ENCODE measurements at regions not wholly inside any gene's neighbourhood (a gene's known extent, or its start where the extent isn't known, plus 50 kb on each side); places are given as distances from the start of the nearest gene placed in this dataset.

DNA sequence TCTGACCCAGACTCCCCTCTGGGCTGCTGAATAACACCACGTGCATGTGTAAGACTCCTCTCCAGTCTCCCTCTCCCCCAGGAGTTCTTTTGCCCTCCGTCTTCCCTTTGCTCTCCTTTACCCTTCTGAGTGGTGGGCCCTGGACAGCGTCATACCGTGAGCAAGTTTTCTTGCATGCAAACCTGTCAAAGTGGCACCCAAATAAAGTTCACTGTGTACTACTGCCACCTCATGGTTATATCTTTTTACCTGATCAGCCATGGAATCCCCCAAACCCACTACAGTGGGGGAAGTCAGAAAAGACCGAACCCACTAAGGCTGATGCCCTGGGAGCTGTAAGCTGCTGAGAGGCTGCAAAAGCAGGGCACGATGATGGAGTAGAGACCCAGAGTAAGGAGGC lies 131.1 kb upstream of the VRK1 start:
- Histone ChIP-seq H3K4me1 (ENCODE audit: control insufficient read depth in 3 of 3, insufficient read depth in 2 of 3, low read depth in 1 of 3, low read length in 2 of 3) (peaks cover 0 to 20% (median 0%) of the 10 kb centered on the region in 3 donors), H3K36me3 (ENCODE audit: control insufficient read depth in 3 of 3, insufficient read depth in 2 of 3, low read depth in 1 of 3, low read length in 3 of 3) (no peaks in the 10 kb centered on the region), H3K27ac (ENCODE audit: low read depth in 1 of 3, low read length in 2 of 3) (no peak overlapping the region), H3K27me3 (ENCODE audit: control insufficient read depth in 3 of 3, insufficient read depth in 3 of 3, low read length in 3 of 3) (peaks cover 0 to 6% (median 0%) of the 10 kb centered on the region in 3 donors), H3K4me3 (ENCODE audit: low read depth in 1 of 3, low read length in 3 of 3) (no peak overlapping the region), H3K9me3 (ENCODE audit: control insufficient read depth in 2 of 2, insufficient read depth in 1 of 2, low read depth in 1 of 2, low read length in 1 of 2) (peaks cover 0 to 23% of the 10 kb centered on the region in 2 donors)
- 64 to 73% (median 71%) methylated on average over 6 of the region's 6 CpGs for WGBS, 3 donors
- no peak for FAIRE-seq
- DNase-seq: peak in 1 of 2 donors; percentile 8

DNA sequence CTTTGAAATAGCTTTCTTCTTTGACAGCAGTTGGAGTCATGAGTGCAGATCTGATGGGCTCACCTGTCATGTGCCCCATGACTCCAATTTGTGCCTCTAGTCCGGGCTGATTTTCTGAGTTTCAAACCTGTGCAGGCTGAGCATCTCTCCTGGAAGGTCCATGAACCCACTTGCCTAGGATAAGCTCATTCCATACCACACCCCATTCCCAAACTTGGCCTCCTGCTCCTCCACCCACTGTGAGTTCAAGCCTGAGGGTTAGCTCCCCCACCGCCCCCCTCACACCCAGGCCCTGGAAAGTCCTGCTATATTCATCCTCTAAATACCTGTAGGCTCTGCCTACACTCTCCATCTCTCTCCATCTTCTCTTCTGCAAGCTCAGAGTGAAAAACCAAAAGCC lies 126.8 kb upstream of the VRK1 start:
- DNase-seq (no peak), FAIRE-seq (no peak)
- H3K4me1 ChIP-seq (ENCODE audit: control insufficient read depth in 3 of 3, insufficient read depth in 2 of 3, low read depth in 1 of 3, low read length in 2 of 3): no peaks in the 10 kb centered on the region

DNA sequence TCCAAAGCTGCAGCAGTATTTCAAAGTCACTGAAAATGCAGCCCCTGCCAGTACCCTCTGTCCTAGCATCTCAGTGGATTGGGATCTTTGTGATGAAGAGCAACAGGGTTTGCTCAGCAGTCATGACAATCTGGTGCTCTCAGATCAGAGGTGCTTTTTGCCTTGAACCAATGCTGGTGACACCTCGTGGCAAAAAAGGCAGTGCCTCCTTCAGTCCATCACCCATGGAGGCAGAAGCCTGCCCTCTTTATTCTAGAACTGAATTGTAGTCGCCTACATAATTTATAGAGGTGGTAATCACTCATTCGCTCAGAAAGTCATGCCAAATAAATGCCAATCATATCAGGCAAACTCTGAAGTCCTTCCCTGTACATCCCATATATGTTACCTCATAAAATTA lies 126.0 kb upstream of the VRK1 start:
- no peak overlapping the region for H3K4me3 ChIP-seq (ENCODE audit: low read depth in 1 of 3, low read length in 3 of 3)
- H3K36me3 ChIP-seq (ENCODE audit: control insufficient read depth in 3 of 3, insufficient read depth in 2 of 3, low read depth in 1 of 3, low read length in 3 of 3): no peaks in the 10 kb centered on the region
- DNase-seq (no peak), FAIRE-seq (no peak)
- WGBS, 3 donors: 35 to 64% (median 40%) methylated on average over 3 of the region's 3 CpGs
- no peaks in the 10 kb centered on the region for H3K9me3 ChIP-seq (ENCODE audit: control insufficient read depth in 2 of 2, insufficient read depth in 1 of 2, low read depth in 1 of 2, low read length in 1 of 2)
- peaks cover 0 to 4% (median 0%) of the 10 kb centered on the region in 3 donors for H3K27me3 ChIP-seq (ENCODE audit: control insufficient read depth in 3 of 3, insufficient read depth in 3 of 3, low read length in 3 of 3)
- H3K4me1 ChIP-seq (ENCODE audit: control insufficient read depth in 3 of 3, insufficient read depth in 2 of 3, low read depth in 1 of 3, low read length in 2 of 3): no peaks in the 10 kb centered on the region
- no peak overlapping the region for H3K27ac ChIP-seq (ENCODE audit: low read depth in 1 of 3, low read length in 2 of 3)

More for the DNA sequence above, 126.8 kb upstream of the VRK1 start:
- peaks cover 0 to 4% (median 0%) of the 10 kb centered on the region in 3 donors for H3K27me3 ChIP-seq (ENCODE audit: control insufficient read depth in 3 of 3, insufficient read depth in 3 of 3, low read length in 3 of 3)
- no peak overlapping the region for H3K4me3 ChIP-seq (ENCODE audit: low read depth in 1 of 3, low read length in 3 of 3)
- no peaks in the 10 kb centered on the region for H3K36me3 ChIP-seq (ENCODE audit: control insufficient read depth in 3 of 3, insufficient read depth in 2 of 3, low read depth in 1 of 3, low read length in 3 of 3)
- H3K27ac ChIP-seq (ENCODE audit: low read depth in 1 of 3, low read length in 2 of 3): no peak overlapping the region
- WGBS, 3 donors: 70 to 86% (median 78%) methylated on average over 2 of the region's 2 CpGs
- H3K9me3 ChIP-seq (ENCODE audit: control insufficient read depth in 2 of 2, insufficient read depth in 1 of 2, low read depth in 1 of 2, low read length in 1 of 2): peaks cover 0 to 8% of the 10 kb centered on the region in 2 donors

DNA sequence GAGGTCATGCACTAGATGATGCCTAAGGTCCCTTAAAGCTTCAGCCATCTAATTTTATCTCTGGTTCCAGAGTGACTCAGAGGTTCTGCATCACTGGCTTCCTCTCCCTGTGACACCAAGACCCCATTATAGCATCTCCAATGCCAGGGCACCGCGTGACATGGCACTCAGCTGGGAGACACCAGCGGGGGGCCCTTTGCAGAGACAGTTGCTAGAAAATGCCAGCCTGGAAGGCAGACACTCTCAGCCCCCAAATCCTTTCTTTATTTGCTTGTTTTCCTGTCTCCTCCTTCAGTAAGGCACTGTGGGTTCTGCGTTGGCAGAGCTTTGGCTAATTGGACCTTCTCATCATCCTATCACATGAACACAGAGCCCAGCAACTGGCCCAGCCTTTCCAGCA lies 123.5 kb upstream of the VRK1 start:
- Histone ChIP-seq H3K27ac (ENCODE audit: low read depth in 1 of 3, low read length in 2 of 3) (no peak overlapping the region), H3K4me1 (ENCODE audit: control insufficient read depth in 3 of 3, insufficient read depth in 2 of 3, low read depth in 1 of 3, low read length in 2 of 3) (no peaks in the 10 kb centered on the region), H3K9me3 (ENCODE audit: control insufficient read depth in 2 of 2, insufficient read depth in 1 of 2, low read depth in 1 of 2, low read length in 1 of 2) (peaks cover 0 to 6% of the 10 kb centered on the region in 2 donors), H3K4me3 (ENCODE audit: low read depth in 1 of 3, low read length in 3 of 3) (no peak overlapping the region), H3K36me3 (ENCODE audit: control insufficient read depth in 3 of 3, insufficient read depth in 2 of 3, low read depth in 1 of 3, low read length in 3 of 3) (no peaks in the 10 kb centered on the region), H3K27me3 (ENCODE audit: control insufficient read depth in 3 of 3, insufficient read depth in 3 of 3, low read length in 3 of 3) (peaks cover 0 to 4% (median 2%) of the 10 kb centered on the region in 3 donors)
- 89 to 92% (median 91%) methylated on average over 4 of the region's 4 CpGs for WGBS, 3 donors
- DNase-seq (no peak), FAIRE-seq (no peak)

DNA sequence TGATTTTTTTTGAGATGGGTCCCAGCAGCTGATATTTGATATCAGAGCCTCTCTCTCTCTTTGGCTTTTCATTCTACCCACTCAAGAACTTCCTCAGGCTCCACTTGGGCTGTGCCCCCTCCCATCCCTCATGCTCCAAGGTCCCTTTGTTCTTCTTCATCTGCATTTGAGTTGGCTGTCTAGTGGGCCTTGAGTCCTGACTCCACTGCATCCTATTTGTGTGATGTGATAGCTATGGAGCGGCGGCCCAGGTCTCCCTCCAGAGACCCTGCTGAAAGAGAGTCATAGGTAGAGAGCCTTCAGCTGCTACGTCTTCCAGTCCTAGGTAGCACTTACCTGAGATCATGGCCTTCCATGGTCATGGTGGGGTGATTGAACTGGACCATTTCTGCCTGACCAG lies 123.1 kb upstream of the VRK1 start:
- WGBS, 3 donors: 84 to 93% (median 91%) methylated on average over 3 of the region's 3 CpGs
- no peak overlapping the region for H3K27ac ChIP-seq (ENCODE audit: low read depth in 1 of 3, low read length in 2 of 3)
- FAIRE-seq: no peak

DNA sequence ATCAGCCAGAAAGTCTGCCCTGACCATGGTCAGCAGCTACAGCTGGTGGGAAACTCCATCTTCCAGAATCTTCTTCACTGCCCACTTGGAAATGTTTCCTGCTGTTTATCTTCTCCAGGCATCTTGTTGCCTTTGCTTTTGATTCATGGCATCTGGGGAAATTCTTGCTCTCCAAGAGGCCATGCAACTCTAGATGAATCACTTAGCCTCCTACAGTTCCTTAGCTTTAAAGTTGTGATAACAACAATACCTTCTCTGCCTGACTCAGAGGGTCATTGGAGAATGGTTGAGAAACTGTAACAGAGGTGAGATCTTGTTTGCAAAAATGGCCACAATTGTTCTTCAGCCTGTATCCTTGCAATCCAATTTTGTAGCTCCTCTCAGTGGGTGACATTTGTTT lies 121.0 kb upstream of the VRK1 start:
- H3K4me3 ChIP-seq (ENCODE audit: low read depth in 1 of 3, low read length in 3 of 3): no peak overlapping the region
- no peaks in the 10 kb centered on the region for H3K36me3 ChIP-seq (ENCODE audit: control insufficient read depth in 3 of 3, insufficient read depth in 2 of 3, low read depth in 1 of 3, low read length in 3 of 3)
- FAIRE-seq: no peak
- peaks cover 0 to 6% of the 10 kb centered on the region in 2 donors for H3K9me3 ChIP-seq (ENCODE audit: control insufficient read depth in 2 of 2, insufficient read depth in 1 of 2, low read depth in 1 of 2, low read length in 1 of 2)
- no peak overlapping the region for H3K27ac ChIP-seq (ENCODE audit: low read depth in 1 of 3, low read length in 2 of 3)
- DNase-seq: no peak
- no peaks in the 10 kb centered on the region for H3K4me1 ChIP-seq (ENCODE audit: control insufficient read depth in 3 of 3, insufficient read depth in 2 of 3, low read depth in 1 of 3, low read length in 2 of 3)
- H3K27me3 ChIP-seq (ENCODE audit: control insufficient read depth in 3 of 3, insufficient read depth in 3 of 3, low read length in 3 of 3): peaks cover 0 to 4% (median 2%) of the 10 kb centered on the region in 3 donors

More for the DNA sequence above, 123.1 kb upstream of the VRK1 start:
- Histone ChIP-seq H3K9me3 (ENCODE audit: control insufficient read depth in 2 of 2, insufficient read depth in 1 of 2, low read depth in 1 of 2, low read length in 1 of 2) (peaks cover 0 to 6% of the 10 kb centered on the region in 2 donors), H3K27me3 (ENCODE audit: control insufficient read depth in 3 of 3, insufficient read depth in 3 of 3, low read length in 3 of 3) (peaks cover 0 to 4% (median 2%) of the 10 kb centered on the region in 3 donors), H3K4me1 (ENCODE audit: control insufficient read depth in 3 of 3, insufficient read depth in 2 of 3, low read depth in 1 of 3, low read length in 2 of 3) (no peaks in the 10 kb centered on the region), H3K36me3 (ENCODE audit: control insufficient read depth in 3 of 3, insufficient read depth in 2 of 3, low read depth in 1 of 3, low read length in 3 of 3) (no peaks in the 10 kb centered on the region), H3K4me3 (ENCODE audit: low read depth in 1 of 3, low read length in 3 of 3) (no peak overlapping the region)
- DNase-seq: no peak

DNA sequence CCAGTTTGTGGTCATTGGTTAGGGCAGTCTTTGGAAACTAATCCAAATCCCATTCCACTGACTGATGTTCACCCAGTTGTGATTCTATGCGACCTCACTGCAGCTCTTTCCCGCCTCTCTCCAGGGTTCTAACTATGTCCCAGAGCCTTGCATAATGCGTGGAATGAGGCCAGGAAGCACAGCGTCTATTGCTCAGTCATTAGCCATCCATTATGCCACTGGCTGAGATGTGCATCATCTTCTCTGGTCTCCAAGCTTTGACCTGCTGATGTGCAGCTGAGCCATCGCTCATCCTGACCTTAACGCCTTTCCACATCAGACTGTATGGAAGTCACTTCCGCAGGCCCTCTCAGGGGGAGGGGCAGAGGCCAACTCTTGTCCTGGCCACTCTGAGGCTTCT lies 115.4 kb upstream of the VRK1 start:
- H3K9me3 ChIP-seq (ENCODE audit: control insufficient read depth in 2 of 2, insufficient read depth in 1 of 2, low read depth in 1 of 2, low read length in 1 of 2): peaks cover 0 to 2% of the 10 kb centered on the region in 2 donors
- no peak overlapping the region for H3K27ac ChIP-seq (ENCODE audit: low read depth in 1 of 3, low read length in 2 of 3)
- no peak overlapping the region for H3K4me3 ChIP-seq (ENCODE audit: low read depth in 1 of 3, low read length in 3 of 3)
- no peak for DNase-seq
- peaks cover 0 to 4% (median under 1%) of the 10 kb centered on the region in 3 donors for H3K27me3 ChIP-seq (ENCODE audit: control insufficient read depth in 3 of 3, insufficient read depth in 3 of 3, low read length in 3 of 3)
- FAIRE-seq: no peak
- 75 to 84% (median 79%) methylated on average over 7 of the region's 7 CpGs for WGBS, 3 donors
- H3K4me1 ChIP-seq (ENCODE audit: control insufficient read depth in 3 of 3, insufficient read depth in 2 of 3, low read depth in 1 of 3, low read length in 2 of 3): no peaks in the 10 kb centered on the region
- H3K36me3 ChIP-seq (ENCODE audit: control insufficient read depth in 3 of 3, insufficient read depth in 2 of 3, low read depth in 1 of 3, low read length in 3 of 3): no peaks in the 10 kb centered on the region

DNA sequence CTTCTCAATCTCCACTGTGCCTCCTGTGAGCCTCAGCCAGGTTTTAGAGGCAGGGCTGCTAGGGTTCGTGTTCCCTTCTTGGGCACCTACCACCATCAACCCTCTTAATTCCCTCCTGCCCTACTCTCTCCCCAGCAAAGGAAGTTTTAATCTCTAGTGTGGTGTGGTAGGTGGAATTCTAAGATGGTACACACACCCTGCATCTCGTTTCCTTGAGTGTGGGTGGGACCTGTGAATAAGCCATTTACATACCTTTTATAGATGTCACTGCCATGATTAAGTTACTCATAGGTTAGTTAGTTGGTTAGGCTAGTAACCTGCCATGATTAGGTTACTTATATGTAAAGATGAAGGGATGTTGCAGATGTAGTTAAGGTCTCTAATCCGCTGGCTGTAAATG lies 114.8 kb upstream of the VRK1 start:
- Histone ChIP-seq H3K36me3 (ENCODE audit: control insufficient read depth in 3 of 3, insufficient read depth in 2 of 3, low read depth in 1 of 3, low read length in 3 of 3) (no peaks in the 10 kb centered on the region), H3K27ac (ENCODE audit: low read depth in 1 of 3, low read length in 2 of 3) (no peak overlapping the region), H3K4me3 (ENCODE audit: low read depth in 1 of 3, low read length in 3 of 3) (no peak overlapping the region), H3K4me1 (ENCODE audit: control insufficient read depth in 3 of 3, insufficient read depth in 2 of 3, low read depth in 1 of 3, low read length in 2 of 3) (no peaks in the 10 kb centered on the region), H3K9me3 (ENCODE audit: control insufficient read depth in 2 of 2, insufficient read depth in 1 of 2, low read depth in 1 of 2, low read length in 1 of 2) (no peaks in the 10 kb centered on the region), H3K27me3 (ENCODE audit: control insufficient read depth in 3 of 3, insufficient read depth in 3 of 3, low read length in 3 of 3) (peaks cover 0 to 4% (median 0%) of the 10 kb centered on the region in 3 donors)
- WGBS, 3 donors: 56 to 67% (median 57%) methylated on average over 3 of the region's 3 CpGs
- DNase-seq (no peak), FAIRE-seq (no peak)

DNA sequence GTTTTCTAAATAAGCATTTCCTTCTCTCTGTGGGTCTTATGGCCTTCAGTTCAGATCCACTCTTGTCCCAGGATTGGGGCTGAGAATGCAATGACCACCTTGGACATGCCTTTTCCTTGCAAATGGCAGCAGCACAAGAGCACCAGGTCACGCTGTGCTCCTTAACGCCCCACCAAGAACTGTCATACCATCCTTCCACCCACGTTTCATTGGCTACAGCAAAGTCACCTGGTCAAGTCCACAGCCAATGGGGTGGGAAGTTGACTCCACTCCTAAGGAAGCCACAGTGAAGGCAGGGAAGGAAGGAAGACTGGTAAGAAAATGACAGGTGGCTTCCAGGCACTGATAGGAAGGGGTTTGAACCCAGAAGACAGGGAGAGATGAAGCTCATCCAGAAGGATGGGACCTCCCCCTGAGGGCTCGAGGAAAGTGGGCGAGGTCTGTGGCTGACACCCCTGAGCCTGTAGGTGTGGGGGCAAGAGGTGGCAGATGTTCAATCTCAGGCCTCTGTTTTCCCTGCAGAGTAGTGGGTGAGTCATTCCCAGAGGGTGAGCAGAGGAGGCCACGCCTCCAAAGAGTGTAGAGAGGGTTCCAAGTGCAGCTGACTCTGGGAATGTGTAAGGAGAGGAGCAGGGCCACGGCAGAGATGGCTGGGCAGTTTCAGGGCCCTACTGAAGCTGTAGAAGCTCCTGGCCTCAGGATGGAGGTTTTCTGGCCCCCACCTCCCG lies 113.5 kb upstream of the VRK1 start:
- no peak overlapping the region for H3K4me3 ChIP-seq (ENCODE audit: low read depth in 1 of 3, low read length in 3 of 3)
- FAIRE-seq (no peak), DNase-seq (no peak)
- H3K4me1 ChIP-seq (ENCODE audit: control insufficient read depth in 3 of 3, insufficient read depth in 2 of 3, low read depth in 1 of 3, low read length in 2 of 3): no peaks in the 10 kb centered on the region
- no peaks in the 10 kb centered on the region for H3K36me3 ChIP-seq (ENCODE audit: control insufficient read depth in 3 of 3, insufficient read depth in 2 of 3, low read depth in 1 of 3, low read length in 3 of 3)
- WGBS, 3 donors: 54 to 76% (median 56%) methylated on average over 8 of the region's 8 CpGs
- H3K9me3 ChIP-seq (ENCODE audit: control insufficient read depth in 2 of 2, insufficient read depth in 1 of 2, low read depth in 1 of 2, low read length in 1 of 2): no peaks in the 10 kb centered on the region
- H3K27me3 ChIP-seq (ENCODE audit: control insufficient read depth in 3 of 3, insufficient read depth in 3 of 3, low read length in 3 of 3): peaks cover 0 to 2% (median 0%) of the 10 kb centered on the region in 3 donors
- no peak overlapping the region for H3K27ac ChIP-seq (ENCODE audit: low read depth in 1 of 3, low read length in 2 of 3)
